ENCODE measurements at regions not wholly inside any gene's neighbourhood (a gene's known extent, or its start where the extent isn't known, plus 50 kb on each side); places are given as distances from the start of the nearest gene placed in this dataset.

DNA sequence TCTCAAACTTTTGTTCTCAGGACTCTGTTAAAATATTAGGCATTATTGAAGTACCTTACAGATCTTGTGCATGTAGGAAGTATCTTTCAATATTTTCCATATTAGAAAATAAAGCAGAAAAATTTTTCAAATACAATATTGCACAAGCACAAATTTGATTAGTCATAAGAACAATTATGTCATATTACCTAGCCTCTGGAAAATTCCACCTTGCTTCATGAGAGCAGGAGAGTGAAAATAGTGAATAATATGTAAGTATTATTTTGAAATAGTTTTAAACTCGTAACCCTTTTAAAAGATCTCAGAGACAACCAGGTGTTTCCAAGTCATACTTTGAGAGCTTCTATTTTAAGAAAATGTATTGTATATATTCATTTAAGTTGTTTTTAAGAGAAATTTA, 1672.9 kb upstream of the ACO1 start:
- ChIA-PET CTCF (interaction anchor here (2.3 kb wide), 1 partner anchor 11 kb away, joined by 6 read pairs; no protein-coding TSS in a partner anchor), POLR2A (no interaction called here)
- TF ChIP-seq, protein P1, sequence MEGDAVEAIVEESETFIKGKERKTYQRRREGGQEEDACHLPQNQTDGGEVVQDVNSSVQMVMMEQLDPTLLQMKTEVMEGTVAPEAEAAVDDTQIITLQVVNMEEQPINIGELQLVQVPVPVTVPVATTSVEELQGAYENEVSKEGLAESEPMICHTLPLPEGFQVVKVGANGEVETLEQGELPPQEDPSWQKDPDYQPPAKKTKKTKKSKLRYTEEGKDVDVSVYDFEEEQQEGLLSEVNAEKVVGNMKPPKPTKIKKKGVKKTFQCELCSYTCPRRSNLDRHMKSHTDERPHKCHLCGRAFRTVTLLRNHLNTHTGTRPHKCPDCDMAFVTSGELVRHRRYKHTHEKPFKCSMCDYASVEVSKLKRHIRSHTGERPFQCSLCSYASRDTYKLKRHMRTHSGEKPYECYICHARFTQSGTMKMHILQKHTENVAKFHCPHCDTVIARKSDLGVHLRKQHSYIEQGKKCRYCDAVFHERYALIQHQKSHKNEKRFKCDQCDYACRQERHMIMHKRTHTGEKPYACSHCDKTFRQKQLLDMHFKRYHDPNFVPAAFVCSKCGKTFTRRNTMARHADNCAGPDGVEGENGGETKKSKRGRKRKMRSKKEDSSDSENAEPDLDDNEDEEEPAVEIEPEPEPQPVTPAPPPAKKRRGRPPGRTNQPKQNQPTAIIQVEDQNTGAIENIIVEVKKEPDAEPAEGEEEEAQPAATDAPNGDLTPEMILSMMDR (IDR thresholded peaks at IDR 0.05; ENCODE audit: control extremely low read depth, extremely low read depth, low read depth, missing control alignments) = no peak
- no peak for DNase-seq (ENCODE audit: extremely low spot score)

DNA sequence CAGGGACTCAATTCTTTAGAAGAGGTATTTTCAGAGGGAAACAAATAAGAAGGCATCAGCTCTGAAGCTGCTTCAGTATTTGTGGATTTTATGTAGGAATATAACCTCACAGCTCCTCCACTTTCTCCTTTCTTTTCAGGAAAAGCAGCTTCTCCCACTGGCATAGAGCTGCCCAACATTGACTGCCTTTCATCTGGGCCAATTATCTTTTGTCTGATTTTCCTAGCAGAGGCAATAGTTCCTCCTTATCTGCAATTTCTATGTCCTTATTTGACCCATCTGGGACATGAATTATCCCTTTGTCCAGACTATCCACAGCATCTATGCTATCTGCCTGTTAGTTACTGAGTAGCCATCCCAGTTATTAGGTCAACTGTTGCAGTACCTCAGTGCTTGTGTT, 1671.2 kb upstream of the ACO1 start:
- TF ChIP-seq, protein P1 (IDR thresholded peaks at IDR 0.05; ENCODE audit: control extremely low read depth, extremely low read depth, low read depth, missing control alignments) = no peak
- no peak for DNase-seq (ENCODE audit: extremely low spot score)
- ChIA-PET CTCF (interaction anchor here (2.3 kb wide), 1 partner anchor 9 kb away, joined by 6 read pairs; no protein-coding TSS in a partner anchor), POLR2A (no interaction called here)

DNA sequence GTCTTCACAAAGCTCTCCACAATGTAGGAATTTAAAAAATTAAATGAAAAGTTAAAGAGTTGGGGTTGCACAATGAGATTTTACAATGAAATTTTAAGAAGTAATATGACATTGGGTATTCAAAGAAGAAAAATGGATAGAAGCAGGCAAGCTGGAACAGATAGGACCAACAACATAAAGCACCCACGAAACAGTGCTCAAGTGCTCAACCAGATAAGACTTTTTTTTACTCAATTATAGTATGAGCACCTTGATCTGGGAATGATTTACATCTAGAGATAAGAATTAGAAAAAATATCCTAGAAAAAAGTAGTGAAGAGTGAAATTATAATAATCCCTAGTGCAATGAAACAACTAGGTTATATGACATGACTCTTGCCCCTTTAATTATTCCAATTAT, 1670.1 kb upstream of the ACO1 start:
- ChIA-PET POLR2A (no interaction called here), CTCF (no interaction called here)

DNA sequence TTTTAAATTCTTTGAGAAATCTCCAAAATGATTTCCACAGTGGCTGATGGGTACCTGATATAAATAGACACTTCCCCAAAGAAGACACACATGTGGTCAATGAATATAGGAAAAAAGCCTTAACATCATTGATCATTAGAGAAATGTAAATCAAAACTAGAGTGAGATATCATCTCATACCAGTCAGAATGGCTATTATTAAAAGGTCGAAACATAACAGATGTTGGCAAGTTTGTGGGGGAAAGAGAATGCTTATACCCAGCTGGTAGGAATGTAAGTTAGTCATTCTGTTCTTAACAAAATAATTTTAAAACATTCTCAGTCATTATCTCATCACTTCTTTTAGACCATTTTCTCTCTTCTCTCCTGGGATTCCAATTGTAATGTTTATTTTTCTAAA, 1666.0 kb upstream of the ACO1 start:
- TF ChIP-seq, protein P1 (IDR thresholded peaks at IDR 0.05; ENCODE audit: control extremely low read depth, extremely low read depth, low read depth, missing control alignments) = no peak
- ChIA-PET POLR2A (no interaction called here), CTCF (no interaction called here)
- no peak for DNase-seq (ENCODE audit: extremely low spot score)

More for the DNA sequence above, 1670.1 kb upstream of the ACO1 start:
- TF ChIP-seq, protein P1 (IDR thresholded peaks at IDR 0.05; ENCODE audit: control extremely low read depth, extremely low read depth, low read depth, missing control alignments) = no peak
- DNase-seq (ENCODE audit: extremely low spot score) = no peak

DNA sequence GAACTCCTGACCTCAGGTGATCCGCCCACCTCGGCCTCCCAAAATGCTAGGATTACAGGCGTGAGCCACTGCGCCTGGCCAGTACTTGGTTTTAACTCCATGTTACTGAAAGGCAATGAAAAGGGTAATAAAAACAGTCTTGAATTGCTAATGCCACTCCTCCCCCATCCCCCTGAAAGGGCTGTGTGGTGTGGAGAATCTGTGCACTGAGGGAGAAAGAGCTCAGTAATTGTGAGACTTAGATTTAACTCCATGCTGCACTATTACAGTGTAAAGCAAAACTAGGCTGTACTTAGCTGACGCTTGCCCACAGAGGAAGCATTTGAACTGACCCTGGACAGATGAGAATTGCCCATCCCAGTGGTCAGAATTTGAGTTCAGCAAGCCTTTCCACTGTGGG, 1662.4 kb upstream of the ACO1 start:
- TF ChIP-seq, protein P1 (IDR thresholded peaks at IDR 0.05; ENCODE audit: control extremely low read depth, extremely low read depth, low read depth, missing control alignments) = no peak
- CTCF ChIA-PET = interaction anchor here (1.5 kb wide), 1 partner anchor 10 kb away, joined by 6 read pairs; no protein-coding TSS in a partner anchor
- POLR2A ChIA-PET = no interaction called here
- no peak for DNase-seq (ENCODE audit: extremely low spot score)

DNA sequence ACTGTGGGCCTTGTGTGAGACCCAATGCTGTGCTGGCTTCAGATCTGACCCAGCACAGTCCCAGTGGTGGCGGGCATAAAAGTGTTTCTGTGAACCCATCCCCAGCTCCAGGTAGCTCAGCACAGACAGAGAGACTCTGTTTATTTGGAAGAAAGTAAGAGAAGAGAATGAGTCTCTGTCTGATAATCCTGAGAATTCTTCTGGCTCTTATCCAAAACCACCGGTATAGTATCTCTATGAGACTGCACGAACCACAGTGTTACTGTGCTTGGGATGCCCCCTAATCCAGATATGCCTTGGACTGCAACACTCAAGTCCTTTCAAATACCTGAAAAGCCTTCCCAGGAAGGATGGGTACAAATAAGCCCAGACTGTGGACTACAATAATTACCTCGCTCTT, 1660.8 kb upstream of the ACO1 start:
- DNase-seq (ENCODE audit: extremely low spot score) = no peak
- ChIA-PET CTCF (no interaction called here), POLR2A (no interaction called here)
- TF ChIP-seq, protein P1 (IDR thresholded peaks at IDR 0.05; ENCODE audit: control extremely low read depth, extremely low read depth, low read depth, missing control alignments) = no peak

DNA sequence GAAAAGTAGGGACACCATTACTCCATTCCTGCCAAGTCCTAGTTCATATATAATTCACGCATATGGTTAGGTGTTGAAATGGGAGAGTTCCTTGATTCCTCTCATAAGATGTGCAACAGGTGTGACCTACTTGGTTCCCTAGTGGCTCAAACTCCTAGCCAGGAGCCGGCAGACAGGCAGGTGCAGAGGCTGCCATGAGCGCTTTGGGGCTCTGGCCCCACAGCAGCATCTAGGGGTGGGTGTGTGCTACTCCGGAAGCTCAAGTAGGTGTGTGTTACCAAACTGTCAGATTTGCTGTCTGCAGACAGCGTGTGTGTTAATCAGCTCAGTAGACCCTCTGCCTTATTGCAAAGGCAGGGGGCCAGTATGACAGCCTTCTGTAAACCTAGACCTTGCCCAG, 1652.4 kb upstream of the ACO1 start:
- POLR2A ChIA-PET = no interaction called here
- TF ChIP-seq, protein P1 (IDR thresholded peaks at IDR 0.05; ENCODE audit: control extremely low read depth, extremely low read depth, low read depth, missing control alignments) = no peak
- CTCF ChIA-PET = interaction anchor here (1.0 to 1.4 kb wide), 2 partner anchors 15 to 17 kb away, joined by 3 to 4 read pairs; no protein-coding TSS in a partner anchor
- no peak for DNase-seq (ENCODE audit: extremely low spot score)

Measured in GM10248 (cell line).